ENCODE measurements at regions not wholly inside any gene's neighbourhood (a gene's known extent, or its start where the extent isn't known, plus 50 kb on each side); places are given as distances from the start of the nearest gene placed in this dataset.
"Not testable (repeated sequence)": the region's sequence is repeated elsewhere in the genome, so short reads cannot be mapped to it uniquely, and the experiment has no call there.

DNA sequence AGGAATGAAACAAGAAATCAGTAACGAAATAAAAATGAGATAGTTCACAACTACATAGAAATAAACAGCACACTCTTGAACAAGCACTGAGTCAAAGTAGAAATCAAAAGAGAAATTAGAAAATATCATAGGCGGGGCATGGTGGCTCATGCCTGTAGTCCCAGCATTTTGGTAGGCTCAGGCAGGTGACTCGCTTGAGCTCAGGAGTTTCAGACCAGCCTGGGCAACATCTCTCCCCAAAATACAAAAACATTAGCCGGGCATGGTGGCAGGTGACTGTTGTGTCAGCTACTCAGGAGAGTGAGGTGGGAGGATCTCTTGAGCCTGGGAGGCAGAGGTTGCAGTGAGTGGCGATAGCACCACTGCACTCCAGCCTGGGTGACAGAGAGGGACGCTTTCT, 714.4 kb downstream of the GLUD2 start:
- H3K4me3 ChIP-seq (ENCODE audit: low read length), result no peak overlapping the region
- peak; percentile 25 for DNase-seq (ENCODE audit: low read depth)
- TF ChIP-seq CTCF (IDR thresholded peaks at IDR 0.05; ENCODE audit: insufficient read depth, low read depth, low read length, missing control alignments), result no peak

GRCh38 chrX:121763671-121764070, 716.3 kb downstream of the GLUD2 start:
- H3K4me3 ChIP-seq (ENCODE audit: low read length), result no peak overlapping the region

DNA sequence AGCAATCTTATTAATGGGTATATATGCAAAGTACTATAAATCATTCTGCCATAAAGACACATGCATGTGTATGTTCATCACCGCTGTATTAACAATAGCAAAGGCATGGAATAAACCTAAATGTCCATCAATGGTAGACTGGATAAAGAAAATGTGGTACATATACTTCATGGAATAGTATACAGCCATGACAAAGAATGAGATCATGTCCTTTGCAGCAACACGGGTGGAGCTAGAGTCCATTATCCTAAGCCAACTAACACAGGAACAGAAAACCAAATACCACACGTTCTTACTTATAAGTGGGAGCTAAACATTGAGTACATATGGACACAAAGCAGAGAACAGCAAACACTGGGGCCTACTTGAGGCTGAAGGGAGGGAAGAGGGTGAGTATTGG, 720.8 kb downstream of the GLUD2 start:
- not testable (repeated sequence) for DNase-seq (ENCODE audit: low read depth); H3K4me3 ChIP-seq (ENCODE audit: low read length)

More at GRCh38 chrX:121763671-121764070, 716.3 kb downstream of the GLUD2 start:
- TF ChIP-seq CTCF (IDR thresholded peaks at IDR 0.05; ENCODE audit: insufficient read depth, low read depth, low read length, missing control alignments), result no peak
- no peak for DNase-seq (ENCODE audit: low read depth)

DNA sequence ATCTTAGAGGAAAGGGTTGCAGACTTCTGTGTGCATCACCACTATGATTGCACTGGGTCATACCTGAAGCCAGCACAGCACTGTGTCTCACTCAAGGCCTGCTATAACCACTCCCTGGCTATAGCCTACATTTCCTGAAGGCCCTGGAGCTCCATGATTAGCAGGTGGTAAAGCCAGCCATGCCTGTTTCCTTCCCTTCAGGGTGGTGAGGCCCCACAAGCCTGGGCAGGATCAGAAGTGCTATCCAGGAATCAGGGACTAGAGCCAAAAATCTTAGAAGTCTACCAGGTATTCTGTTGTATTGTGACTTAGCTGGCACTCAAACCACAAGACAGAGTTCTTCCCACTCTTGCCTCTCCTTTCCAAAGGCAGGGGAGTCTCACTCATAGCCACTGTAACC, 734.6 kb downstream of the GLUD2 start:
- no peak overlapping the region for H3K4me3 ChIP-seq (ENCODE audit: low read length)
- DNase-seq (ENCODE audit: low read depth), result peak; percentile 94
- no peak for TF ChIP-seq CTCF (IDR thresholded peaks at IDR 0.05; ENCODE audit: insufficient read depth, low read depth, low read length, missing control alignments)

GRCh38 chrX:121782544-121782943, 735.1 kb downstream of the GLUD2 start:
- no peak for TF ChIP-seq CTCF (IDR thresholded peaks at IDR 0.05; ENCODE audit: insufficient read depth, low read depth, low read length, missing control alignments)
- peak; percentile 0 for DNase-seq (ENCODE audit: low read depth)
- H3K4me3 ChIP-seq (ENCODE audit: low read length), result no peak overlapping the region

DNA sequence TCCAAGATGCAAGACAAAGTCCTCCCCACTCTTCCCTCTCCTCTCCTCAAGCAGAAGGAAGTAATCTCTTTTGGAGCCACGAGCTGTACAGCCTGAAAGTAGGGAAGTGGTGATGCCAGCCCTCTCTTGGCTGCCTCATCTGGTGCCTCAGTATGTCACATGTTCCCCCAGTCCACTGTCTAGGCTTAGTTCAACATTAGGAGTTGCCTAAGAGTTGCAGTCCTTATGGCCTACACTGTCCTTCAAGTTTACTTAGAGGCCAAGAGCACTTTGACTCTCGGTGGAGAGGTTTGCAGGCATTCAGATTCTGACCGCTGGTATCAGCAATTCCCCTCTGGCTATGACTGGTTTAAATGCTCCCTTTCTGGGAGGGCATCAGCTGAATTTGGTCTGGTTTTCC, 735.6 kb downstream of the GLUD2 start:
- no peak for DNase-seq (ENCODE audit: low read depth)
- H3K4me3 ChIP-seq (ENCODE audit: low read length), result no peak overlapping the region
- TF ChIP-seq CTCF (IDR thresholded peaks at IDR 0.05; ENCODE audit: insufficient read depth, low read depth, low read length, missing control alignments), result no peak

GRCh38 chrX:121802881-121803412, 755.5 kb downstream of the GLUD2 start:
- DNase-seq (ENCODE audit: low read depth), result no peak
- no peak overlapping the region for H3K4me3 ChIP-seq (ENCODE audit: low read length)
- TF ChIP-seq CTCF (IDR thresholded peaks at IDR 0.05; ENCODE audit: insufficient read depth, low read depth, low read length, missing control alignments), result no peak
